Uterus (tissue), 3 donors: ENCODE measurements at regions not wholly inside any gene's neighbourhood (a gene's known extent, or its start where the extent isn't known, plus 50 kb on each side); places are given as distances from the start of the nearest gene placed in this dataset.

ENCODE experiments used
- DNase-seq, 2 donors: peaks; one replicate each; pipeline ENCODE4 v3.0.0-alpha.2; 2019 to 2020
- H3K27ac ChIP-seq, 2 donors: fragments of 200-600 bp; sonication (generic); 1 replicate in 1 of 2; 2 replicates in 1 of 2; pipeline ENCODE4 v1.5.1; 2016 to 2018
- H3K27me3 ChIP-seq, 2 donors: fragments of 200-600 bp; sonication (generic); one replicate each; pipeline ENCODE4 v1.5.1; 2018 to 2019; ENCODE audit warnings: control low read depth in 1 of 2
- H3K36me3 ChIP-seq, 2 donors: fragments of 200-600 bp; sonication (generic); one replicate each; pipeline ENCODE4 v1.5.1; 2019; ENCODE audit warnings: control low read depth in 1 of 2
- H3K4me1 ChIP-seq, 2 donors: fragments of 200-600 bp; sonication (generic); one replicate each; pipeline ENCODE4 v1.5.1; 2018 to 2019; ENCODE audit warnings: control low read depth in 1 of 2
- H3K4me3 ChIP-seq, 2 donors: fragments of 200-600 bp; sonication (generic); 1 replicate in 1 of 2; 2 replicates in 1 of 2; pipeline ENCODE4 v1.5.1; 2018 to 2019; ENCODE audit warnings: mild to moderate bottlenecking in 1 of 2
- H3K9me3 ChIP-seq, 2 donors: fragments of 200-600 bp; sonication (generic); one replicate each; pipeline ENCODE4 v1.5.1; 2019; ENCODE audit warnings: control low read depth in 1 of 2
- POLR2A ChIP-seq, 2 donors: fragments of 450-650 bp; IDR thresholded peaks; one replicate each; pipeline ENCODE4 v1.6.1; 2016; ENCODE audit warnings: antibody characterized with exemption in 2 of 2, mild to moderate bottlenecking in 1 of 2, moderate library complexity in 1 of 2
- intact Hi-C: fragments of 100-400 bp; cut with DNase I; formaldehyde crosslinking; loops from one replicate; pipeline ENCODE4 v1.15.1; 2023; ENCODE audit warnings: low total_unique reads
- TF ChIP-seq, protein P1 (sequence below), 4 experiments: fragments of 200-600 bp in 2 of 4; fragments of 450-650 bp in 2 of 4; sonication (generic) in 2 of 4; IDR thresholded peaks; one replicate each; pipeline ENCODE4 v1.5.1; 2016 to 2019; ENCODE audit warnings: antibody characterized with exemption in 4 of 4, mild to moderate bottlenecking in 2 of 4, moderate library complexity in 1 of 4
- donor health status: DM: yes; HTN: yes; CAD: no.

- no peaks in the 10 kb centered on the region for H3K27me3 ChIP-seq
- no peak for TF ChIP-seq POLR2A (IDR thresholded peaks at IDR 0.05)
- TF ChIP-seq, protein P1, sequence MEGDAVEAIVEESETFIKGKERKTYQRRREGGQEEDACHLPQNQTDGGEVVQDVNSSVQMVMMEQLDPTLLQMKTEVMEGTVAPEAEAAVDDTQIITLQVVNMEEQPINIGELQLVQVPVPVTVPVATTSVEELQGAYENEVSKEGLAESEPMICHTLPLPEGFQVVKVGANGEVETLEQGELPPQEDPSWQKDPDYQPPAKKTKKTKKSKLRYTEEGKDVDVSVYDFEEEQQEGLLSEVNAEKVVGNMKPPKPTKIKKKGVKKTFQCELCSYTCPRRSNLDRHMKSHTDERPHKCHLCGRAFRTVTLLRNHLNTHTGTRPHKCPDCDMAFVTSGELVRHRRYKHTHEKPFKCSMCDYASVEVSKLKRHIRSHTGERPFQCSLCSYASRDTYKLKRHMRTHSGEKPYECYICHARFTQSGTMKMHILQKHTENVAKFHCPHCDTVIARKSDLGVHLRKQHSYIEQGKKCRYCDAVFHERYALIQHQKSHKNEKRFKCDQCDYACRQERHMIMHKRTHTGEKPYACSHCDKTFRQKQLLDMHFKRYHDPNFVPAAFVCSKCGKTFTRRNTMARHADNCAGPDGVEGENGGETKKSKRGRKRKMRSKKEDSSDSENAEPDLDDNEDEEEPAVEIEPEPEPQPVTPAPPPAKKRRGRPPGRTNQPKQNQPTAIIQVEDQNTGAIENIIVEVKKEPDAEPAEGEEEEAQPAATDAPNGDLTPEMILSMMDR (IDR thresholded peaks at IDR 0.05): no peak
- H3K9me3 ChIP-seq: no peaks in the 10 kb centered on the region
- intact Hi-C loops: no loop called here
- H3K36me3 ChIP-seq: no peaks in the 10 kb centered on the region
- no peak for DNase-seq
- H3K4me3 ChIP-seq: no peak overlapping the region
- H3K4me1 ChIP-seq: peaks cover 0 to 5% of the 10 kb centered on the region in 2 donors
- H3K27ac ChIP-seq: peak overlapping the region; percentile 7 to 43
Measured at GRCh38 chr3:177482048-177482691, 284.9 kb upstream of the TBL1XR1 start.

- no peaks in the 10 kb centered on the region for H3K4me1 ChIP-seq
- H3K27ac ChIP-seq: peak overlapping the region in 1 of 2 donors; percentile 7
- no peak for TF ChIP-seq POLR2A (IDR thresholded peaks at IDR 0.05)
- TF ChIP-seq, protein P1 (IDR thresholded peaks at IDR 0.05): no peak
- intact Hi-C loops: no loop called here
- H3K36me3 ChIP-seq: no peaks in the 10 kb centered on the region
- H3K27me3 ChIP-seq: no peaks in the 10 kb centered on the region
- H3K4me3 ChIP-seq: no peak overlapping the region
- H3K9me3 ChIP-seq: no peaks in the 10 kb centered on the region
- no peak for DNase-seq
Measured at GRCh38 chr3:177483182-177483967, 286.1 kb upstream of the TBL1XR1 start.

DNA sequence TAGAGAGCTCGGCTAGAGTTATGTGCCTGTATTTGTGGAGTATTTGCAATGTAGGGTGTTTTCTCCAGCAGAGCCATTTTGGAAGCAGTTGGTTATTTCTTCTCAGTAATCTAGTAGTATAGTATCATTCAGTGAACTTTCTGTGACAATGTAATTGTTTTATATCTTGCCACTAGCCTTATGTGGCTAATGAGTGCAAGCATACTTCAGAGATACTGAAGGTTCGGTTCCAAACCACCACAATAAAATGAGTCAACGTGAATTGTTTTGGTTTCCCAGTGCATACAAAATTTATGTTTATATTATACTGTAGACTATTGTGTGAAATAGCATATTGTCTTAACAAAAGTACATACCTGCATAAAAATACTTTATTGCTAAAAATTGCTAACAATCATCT lies 286.9 kb upstream of the TBL1XR1 start:
- no peak for TF ChIP-seq POLR2A (IDR thresholded peaks at IDR 0.05)
- TF ChIP-seq, protein P1 (IDR thresholded peaks at IDR 0.05): no peak
- Histone ChIP-seq H3K4me1 (no peaks in the 10 kb centered on the region), H3K36me3 (no peaks in the 10 kb centered on the region), H3K27me3 (no peaks in the 10 kb centered on the region), H3K9me3 (no peaks in the 10 kb centered on the region), H3K4me3 (no peak overlapping the region), H3K27ac (no peak overlapping the region)
- intact Hi-C loops: no loop called here
- no peak for DNase-seq

GRCh38 chr3:177484926-177485325 lies 287.6 kb upstream of the TBL1XR1 start:
- intact Hi-C loops: no loop called here
- Histone ChIP-seq H3K27ac (no peak overlapping the region), H3K36me3 (no peaks in the 10 kb centered on the region), H3K4me1 (no peaks in the 10 kb centered on the region), H3K4me3 (no peak overlapping the region), H3K9me3 (no peaks in the 10 kb centered on the region), H3K27me3 (no peaks in the 10 kb centered on the region)
- no peak for DNase-seq
- TF ChIP-seq, protein P1 (IDR thresholded peaks at IDR 0.05): no peak
- no peak for TF ChIP-seq POLR2A (IDR thresholded peaks at IDR 0.05)

- DNase-seq: no peak
- Histone ChIP-seq H3K27me3 (no peaks in the 10 kb centered on the region), H3K36me3 (no peaks in the 10 kb centered on the region), H3K4me1 (no peaks in the 10 kb centered on the region), H3K27ac (no peak overlapping the region), H3K4me3 (no peak overlapping the region), H3K9me3 (no peaks in the 10 kb centered on the region)
- intact Hi-C loops: no loop called here
- TF ChIP-seq, protein P1 (IDR thresholded peaks at IDR 0.05): no peak
- TF ChIP-seq POLR2A (IDR thresholded peaks at IDR 0.05): no peak
Measured at GRCh38 chr3:177487635-177488186, 290.4 kb upstream of the TBL1XR1 start.
